HG02970 (cell line): ENCODE measurements at regions not wholly inside any gene's neighbourhood (a gene's known extent, or its start where the extent isn't known, plus 50 kb on each side); places are given as distances from the start of the nearest gene placed in this dataset.
"Not testable (repeated sequence)": the region's sequence is repeated elsewhere in the genome, so short reads cannot be mapped to it uniquely, and the experiment has no call there.

Source experiments
- ATAC-seq: cut with Tn5 transposase; IDR thresholded peaks from one replicate; pipeline ENCODE4 v1.9.1; 2021; ENCODE audit warnings: mild to moderate bottlenecking, moderate library complexity, moderate number of reproducible peaks; ENCODE audit not compliant: unreplicated experiment, low FRiP score

DNA sequence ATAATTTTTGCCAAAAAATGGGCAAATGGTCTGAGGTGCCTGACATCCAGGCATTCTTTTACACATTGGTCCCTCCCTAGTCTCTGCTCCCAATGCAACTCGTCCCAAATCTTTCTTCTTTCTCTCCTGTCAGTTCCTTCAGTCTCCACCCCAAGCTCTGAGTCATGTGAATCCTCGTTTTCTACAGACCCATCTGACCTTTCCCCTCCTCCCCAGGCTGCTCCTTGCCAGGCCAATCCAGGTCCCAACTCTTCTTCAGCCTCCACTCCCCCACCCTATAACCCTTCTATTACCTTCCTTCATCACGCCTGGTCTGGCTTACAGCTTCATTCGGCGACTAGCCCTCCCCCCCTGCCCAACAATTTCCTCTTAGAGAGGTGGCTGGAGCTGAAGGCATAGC lies 55.3 kb downstream of the BBS10 start:
- not testable (repeated sequence) for ATAC-seq

DNA sequence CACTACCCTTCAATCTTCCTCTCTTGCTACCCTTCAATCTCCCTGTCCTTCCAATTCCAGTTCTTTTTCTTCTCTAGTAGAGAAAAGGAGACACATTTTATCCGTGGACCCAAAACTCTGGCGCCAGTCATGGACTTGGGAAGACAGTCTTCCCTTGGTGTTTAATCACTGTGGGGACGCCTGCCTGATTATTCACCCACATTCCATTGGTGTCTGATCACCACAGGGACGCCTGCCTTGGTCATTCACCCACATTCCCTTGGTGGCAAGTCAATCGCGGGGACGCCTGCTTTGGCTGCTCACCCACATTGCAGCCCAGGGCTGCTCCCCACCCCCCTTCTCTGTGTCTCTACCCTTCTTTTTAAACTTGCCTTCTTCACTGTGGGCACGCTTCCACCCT lies 55.9 kb downstream of the BBS10 start:
- not testable (repeated sequence) for ATAC-seq

DNA sequence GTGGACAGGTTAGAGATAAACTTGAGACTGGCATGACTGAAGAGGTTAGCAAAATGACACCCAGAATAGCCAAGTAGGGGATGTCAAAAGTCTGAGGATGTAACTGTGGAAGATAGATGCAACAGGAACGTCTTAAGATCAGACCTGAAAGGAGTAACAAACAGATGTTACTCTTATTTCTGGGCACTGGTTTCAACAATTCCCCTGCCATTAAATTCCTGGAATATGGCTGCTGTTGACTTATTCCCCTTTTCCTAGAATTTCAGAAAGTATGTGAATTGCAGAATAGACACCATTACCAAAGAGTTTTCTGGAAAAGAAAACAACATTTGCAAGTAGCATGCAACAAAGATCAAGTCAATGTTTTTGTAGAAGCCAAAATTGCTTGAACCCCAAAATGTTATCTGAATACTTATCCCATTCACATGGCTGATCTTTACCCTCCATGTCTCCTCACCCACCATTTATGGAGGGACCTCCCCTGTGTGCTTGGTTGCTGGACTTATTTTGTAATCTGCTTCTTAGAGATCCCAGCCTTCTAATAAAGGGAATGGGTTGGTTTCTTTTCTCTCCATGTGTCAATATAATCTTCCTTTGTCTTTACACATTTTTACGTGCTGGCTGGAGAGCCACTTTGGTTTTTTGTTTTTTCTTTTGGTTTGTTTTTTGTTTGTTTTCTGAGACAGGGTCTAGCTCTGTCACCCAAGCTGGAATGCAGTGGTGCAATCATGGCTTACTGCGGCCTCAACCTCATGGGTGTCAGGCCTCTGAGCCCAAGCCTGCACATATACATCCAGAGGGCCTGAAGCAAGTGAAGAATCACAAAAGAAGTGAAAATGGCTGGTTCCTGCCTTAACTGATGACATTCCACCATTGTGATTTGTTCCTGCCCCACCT lies 57.0 kb downstream of the BBS10 start:
- no peak for ATAC-seq

DNA sequence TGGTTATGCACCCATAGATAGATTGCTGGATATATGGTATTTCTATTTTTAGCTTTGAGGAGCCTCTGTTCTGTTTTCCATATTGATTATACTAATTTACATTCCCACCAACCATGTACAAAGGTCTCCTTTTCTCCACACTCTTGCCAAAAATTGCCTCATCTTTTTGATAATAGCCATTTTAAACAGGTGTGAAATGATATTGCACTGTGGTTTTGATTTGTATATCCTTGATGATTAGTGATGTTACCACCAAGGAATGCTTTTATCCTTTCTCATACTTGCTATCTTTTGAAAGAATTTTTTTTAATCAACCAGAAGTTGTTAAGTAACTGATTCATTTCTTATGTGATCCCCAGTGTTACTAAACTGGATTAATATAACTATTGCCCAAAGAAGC lies 60.0 kb downstream of the BBS10 start:
- no peak for ATAC-seq

DNA sequence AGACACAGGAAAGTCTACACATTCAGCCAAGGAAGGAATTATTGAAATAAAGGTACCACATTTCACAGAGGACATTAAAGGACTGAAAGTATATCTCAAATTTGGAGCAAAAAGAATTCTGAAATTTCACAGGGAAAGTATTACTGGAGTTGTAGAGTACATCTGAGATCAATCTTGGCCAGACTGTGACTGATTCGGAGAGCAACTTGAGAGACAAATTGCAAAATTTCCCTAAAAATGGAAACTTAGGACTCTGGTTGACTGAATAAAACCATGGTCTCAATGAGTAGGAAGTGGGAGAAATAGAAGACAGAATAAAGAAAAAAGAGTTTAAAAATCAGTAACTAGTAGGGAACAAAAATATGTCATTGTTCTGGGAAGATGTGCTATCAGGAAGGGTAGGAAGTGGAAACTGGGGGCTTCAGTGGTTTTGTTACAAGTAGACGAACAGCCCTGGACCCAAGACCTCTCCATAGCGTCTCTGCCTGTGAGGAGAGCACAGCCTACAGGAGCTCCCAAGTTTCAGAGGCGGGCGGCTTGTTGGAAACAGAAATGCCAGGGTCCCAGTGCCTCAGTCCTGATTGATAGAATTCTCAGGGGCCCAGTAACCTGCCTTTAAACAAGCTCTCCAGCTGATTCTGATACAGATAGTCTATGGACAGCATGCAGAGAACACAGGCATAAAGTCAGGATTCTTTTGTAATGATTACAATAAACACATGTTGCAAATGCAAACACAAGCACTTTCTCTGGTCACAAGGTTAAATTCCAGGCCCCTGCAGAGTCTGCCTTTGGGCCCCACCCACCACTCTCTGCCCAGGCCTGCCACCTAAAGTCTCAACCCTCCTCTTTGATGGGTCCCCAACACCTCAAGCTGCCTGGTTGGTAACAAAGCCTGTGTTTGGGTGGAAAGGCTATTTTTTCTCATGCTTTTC lies 63.1 kb downstream of the BBS10 start:
- no peak for ATAC-seq

DNA sequence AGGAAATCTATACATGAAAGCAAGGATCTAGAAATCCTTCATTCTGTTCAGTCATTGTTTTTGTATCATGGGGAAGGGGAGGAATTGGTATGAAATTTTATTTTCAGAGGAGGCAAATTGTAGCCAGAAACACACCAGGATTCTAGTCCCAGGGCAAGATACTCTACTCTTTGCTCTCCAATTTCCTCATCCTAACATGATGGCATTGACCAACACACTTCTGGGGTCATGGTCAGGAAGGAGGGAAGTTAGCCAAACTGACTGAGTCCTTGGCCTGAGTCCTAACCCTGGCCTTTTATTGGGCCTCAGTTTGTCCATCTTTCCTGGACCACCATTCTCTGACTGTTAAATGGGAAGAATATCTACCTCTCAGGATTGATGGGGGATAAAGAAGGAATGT lies 65.5 kb downstream of the BBS10 start:
- ATAC-seq = no peak

DNA sequence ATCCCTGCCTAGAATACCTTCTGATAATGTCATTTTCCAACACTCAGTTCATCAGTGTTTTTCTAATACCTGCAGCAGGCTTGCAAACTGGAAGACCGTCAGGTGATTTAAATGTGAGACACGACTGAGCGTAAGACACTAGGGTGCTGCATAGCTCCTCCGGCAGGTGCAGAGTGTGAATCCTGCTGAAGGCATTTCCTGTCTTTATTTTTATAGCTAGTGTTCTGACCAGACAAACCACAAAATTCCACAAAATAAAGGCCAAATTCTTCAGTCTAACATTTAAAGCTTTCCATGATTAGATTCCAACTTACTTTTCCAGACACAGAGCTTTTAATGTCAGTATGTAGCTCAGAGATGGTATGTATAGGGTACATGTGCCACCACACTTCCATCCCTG lies 70.7 kb downstream of the BBS10 start:
- ATAC-seq = no peak

DNA sequence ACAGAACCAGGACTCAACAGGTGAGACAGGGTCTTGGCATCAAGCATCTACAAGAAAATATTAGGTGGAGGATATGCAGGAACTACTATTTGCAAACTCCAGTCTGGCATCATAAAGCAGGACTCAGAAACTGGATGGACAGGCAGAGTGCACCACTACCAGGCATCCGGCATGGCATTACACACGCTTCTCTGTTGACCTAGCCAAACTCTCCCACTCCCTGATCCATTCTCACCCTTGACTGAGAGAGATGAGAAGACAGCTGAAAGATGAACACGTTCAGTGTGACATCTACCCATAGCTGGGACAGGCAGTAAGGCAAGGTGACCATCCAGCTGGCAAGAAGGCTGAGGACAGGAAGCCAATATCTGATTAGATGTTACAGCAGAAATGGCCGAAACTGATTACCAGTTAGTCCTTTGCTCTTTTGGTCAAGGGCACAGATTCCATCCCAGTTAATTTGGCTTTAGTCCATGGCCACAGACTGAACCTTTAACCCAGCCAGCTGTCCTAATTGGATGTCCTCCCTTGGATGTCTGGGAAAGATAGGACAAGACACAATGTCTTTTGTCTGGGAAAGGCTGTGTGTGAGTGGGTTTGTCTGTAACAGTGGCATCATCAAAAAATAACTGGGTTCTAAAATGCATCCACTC lies 71.6 kb downstream of the BBS10 start:
- ATAC-seq = no peak

DNA sequence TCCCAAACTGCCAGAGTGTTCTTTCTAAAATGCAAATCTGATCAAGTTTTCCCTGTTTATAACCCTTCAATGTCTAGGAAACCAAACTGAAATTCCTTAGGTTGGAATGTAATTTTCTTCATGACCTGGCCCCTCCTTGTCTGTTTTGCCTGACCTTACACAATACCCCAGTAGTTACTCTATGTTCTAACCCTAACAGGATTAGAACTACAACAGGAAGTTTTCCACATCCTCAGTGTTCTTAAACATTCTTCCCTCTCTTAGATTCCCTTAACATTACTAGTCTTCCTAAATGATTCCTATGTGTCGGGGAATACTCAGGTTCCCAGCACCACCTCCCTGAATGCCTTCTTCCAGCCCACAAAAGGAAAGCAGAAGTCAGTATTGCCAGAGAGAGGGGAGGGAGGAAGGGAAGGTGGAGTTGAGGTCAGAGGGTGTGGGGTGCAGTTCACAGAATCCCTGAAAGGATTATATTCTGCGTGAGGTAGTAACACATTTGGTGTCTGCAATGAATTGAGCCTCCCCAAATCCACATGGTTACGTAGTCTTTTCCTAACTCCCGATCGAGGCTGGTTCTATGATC lies 72.6 kb downstream of the BBS10 start:
- ATAC-seq = no peak

DNA sequence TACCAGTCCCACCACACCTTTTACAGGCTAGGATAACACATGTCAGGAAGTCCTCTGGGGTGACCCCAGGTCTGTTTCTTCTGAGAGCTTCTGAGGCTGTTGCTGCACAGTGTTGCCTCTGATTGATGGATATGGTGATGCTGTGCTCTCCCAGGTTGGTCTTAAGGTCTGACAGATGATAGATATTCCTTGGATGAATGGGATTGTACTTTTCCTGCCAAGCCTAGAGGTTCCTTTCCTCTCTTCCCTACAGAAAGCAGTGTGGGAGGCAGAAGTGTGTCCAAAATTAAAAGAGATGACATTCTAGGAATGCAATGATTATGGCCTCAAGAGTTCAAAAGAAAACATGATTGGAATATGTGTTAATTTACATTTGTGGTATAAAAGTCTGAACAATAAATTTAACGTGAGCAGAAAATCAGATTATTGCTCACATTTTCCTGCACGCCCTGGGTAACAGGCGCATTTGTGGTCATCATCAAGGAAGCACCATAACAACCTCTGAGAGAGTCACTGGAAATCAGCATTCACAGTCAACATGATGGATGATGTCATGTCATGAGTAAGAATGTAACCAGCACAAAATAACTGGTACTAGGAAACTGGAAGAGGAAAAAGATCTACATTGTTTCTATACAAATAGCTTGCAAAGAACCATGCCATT lies 73.7 kb downstream of the BBS10 start:
- no peak for ATAC-seq

DNA sequence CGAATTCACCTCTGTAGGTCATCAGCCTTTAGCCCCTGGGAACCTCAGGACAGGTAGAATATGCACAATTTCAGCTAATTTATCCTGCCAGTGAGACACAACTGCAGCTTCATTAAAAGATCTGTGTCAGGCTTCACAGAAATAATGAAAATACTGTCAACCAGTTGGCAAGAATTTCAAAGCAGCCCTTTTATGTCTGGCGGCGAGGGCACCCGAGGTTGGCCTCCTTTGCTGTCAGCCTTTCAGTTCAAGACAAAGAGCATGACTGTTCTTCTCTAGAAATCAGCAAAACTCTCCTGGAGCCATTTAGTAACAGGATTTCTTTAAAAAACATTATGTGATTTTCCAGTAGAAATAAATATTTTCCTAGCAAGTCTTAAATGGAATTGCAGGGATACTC lies 75.9 kb downstream of the BBS10 start:
- ATAC-seq = no peak

DNA sequence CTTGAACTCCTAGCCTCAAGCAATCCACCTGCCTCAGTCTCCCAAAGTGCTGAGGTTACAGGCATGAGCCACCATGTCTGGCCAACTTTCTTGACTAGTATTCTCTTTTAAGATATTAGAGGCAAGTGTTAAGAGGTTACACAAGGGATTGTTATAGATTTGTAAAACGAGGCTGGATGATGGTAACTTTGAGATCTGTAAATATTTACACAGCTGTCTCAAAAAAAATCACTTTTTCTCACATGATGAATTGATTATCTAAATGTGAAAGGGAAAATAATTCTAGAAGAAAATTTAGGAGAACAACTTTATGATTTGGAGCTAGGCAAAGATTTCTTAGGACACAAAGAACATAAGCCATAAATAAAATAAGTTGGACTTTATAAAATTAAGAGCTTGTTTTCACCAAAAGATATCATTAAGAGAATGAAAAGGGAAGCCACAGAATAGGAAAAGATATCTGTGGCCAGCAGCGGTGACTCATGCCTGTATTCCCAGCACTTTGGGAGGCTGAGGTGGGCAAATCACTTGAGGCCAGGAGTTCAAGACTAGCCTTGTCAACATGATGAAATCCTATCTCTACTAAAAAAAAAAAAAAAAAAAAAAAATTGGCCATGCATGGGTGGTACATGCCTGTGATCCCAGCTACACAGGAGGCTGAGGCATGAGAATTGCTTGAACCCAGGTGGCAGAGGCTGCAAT lies 77.4 kb downstream of the BBS10 start:
- ATAC-seq = no peak

DNA sequence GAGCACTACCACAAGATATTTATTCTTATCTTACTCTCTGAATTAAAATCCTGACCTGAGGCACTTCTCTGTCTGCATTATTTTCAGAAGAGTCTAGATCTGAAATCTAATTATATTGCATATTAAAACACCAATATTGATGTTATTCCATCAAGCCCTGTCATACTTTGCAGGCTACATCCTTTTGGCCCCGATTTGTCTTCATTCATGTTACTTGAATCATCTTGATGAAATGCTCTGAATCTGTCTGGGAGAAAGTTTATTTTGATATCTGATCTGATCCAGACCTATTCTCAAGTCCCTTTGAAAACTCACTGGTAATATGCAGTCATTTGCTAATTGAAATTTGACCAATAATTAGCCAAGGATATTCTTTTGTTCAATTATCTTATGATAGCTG lies 79.9 kb downstream of the BBS10 start:
- ATAC-seq = no peak

DNA sequence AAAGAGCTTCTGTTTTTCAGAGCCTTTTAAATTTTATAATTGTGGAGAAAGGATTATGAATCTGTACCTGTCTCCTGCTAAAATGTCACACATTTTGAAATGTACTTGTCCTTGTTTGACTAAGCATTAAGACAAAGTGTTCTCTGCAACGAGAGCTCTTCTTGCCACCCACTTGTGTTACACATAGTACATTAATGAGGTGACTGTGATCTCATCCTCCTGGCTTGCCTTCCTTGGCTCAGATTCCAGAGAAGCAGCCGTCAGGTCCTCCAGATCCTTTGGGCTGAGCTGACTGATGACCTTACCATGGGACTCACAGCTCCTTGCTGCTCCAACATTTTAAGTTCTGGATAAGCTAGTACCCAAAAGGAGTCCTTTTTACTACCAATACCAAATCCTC lies 81.4 kb downstream of the BBS10 start:
- no peak for ATAC-seq

DNA sequence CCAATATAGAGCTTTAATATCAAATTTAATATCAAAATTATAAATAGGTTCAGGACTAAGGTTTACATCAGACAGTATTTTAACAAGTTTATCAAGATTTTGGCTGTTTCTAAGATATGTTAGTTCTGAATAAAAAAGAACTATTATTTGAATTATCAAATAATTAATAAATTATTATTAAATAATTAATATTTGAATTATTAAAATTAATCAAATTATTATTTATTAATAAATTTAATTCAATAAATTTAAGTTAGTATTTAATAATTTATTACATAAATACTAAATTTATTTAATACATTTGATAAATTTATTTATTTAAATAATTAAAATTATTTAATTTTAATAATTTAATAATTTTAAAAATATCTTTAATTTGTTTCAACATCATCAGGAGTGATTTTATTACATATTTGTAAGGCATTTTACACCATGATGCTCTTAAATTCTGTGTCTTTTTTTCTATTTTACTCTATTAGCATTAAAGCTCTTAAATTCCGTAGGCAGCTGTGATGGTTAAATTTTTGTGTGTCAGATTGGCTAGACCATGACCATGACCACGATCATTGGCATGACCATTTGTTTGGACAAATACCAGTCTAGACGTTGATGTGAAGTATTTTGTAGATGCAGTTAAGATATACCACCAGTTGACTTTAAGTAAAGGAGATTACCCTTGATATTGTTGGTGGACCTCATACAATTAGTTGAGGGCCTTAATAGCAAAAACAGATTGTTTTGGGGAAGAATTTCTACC lies 82.6 kb downstream of the BBS10 start:
- no peak for ATAC-seq

DNA sequence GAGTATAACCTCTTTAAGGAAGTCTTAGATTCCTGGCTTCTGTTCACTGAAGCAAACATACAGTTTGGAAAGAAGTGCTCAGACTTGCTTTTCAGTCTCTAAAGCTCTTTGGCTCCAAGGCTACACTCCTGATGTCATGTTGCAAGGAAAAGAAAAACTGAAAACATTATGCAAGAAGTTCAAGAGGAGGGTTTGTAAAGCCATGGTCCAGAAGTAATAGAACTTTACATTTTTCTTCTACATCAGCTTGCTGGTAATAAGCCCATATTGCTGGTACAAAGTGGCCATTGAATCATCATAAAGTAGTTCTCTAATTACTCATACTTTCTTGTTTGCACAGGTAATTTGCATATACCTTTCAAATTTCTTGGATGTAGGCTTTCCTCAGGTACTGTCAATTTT lies 83.6 kb downstream of the BBS10 start:
- no peak for ATAC-seq

DNA sequence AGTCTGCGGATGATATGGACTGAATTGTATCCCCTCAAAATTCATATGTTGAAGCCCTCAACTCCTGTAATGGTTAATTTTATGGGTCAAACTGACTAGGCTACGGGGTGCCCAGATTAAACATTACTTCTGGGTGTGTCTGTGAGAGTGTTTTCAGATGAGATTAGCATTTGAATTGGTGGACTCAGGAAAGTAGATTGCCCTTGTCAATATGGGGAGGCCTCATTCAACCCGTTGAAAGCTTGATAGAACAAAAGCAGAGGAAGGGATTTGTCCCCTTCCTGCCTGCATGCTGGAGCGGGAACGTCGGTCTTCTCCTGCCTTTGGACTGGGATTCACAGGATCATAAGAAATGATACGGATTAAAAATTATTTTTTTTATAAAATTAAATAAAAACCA lies 84.5 kb downstream of the BBS10 start:
- no peak for ATAC-seq

DNA sequence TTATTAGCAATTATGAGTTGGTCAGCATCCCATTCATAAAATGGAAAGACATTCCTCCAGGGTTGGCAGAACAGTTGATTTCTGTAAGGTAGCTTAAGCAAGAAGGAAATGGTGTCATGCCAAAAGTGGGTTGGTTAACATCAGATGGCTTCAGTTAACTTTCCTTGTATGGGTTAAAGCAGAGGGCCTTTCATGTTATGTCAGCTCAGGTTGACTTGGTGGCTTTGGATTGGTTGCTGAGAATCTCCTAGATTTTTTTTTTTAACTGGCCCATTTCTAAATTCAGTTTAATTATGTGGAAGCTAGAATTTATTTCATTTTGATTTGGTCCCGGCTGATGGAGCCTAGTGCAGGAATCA lies 87.8 kb downstream of the BBS10 start:
- no peak for ATAC-seq
